ACC112 (cell line): ENCODE measurements at regions not wholly inside any gene's neighbourhood (a gene's known extent, or its start where the extent isn't known, plus 50 kb on each side); places are given as distances from the start of the nearest gene placed in this dataset.

Experiments
- H2AFZ ChIP-seq: fragments of 200-600 bp; sonication (generic); one replicate; pipeline ENCODE4 v1.6.0; 2017; ENCODE audit warnings: antibody characterized with exemption, low read length; ENCODE audit not compliant: unreplicated experiment
- H3K27ac ChIP-seq: fragments of 200-600 bp; sonication (generic); 2 replicates; pipeline ENCODE4 v1.5.1; 2014; ENCODE audit warnings: low read depth, mild to moderate bottlenecking, antibody characterized with exemption, low read length, moderate library complexity
- H3K27me3 ChIP-seq: fragments of 200-600 bp; sonication (generic); 2 replicates; pipeline ENCODE4 v1.6.1; 2014; ENCODE audit warnings: mild to moderate bottlenecking, antibody characterized with exemption, low read length, moderate library complexity, mixed read lengths; ENCODE audit not compliant: insufficient read depth
- H3K36me3 ChIP-seq: fragments of 200-600 bp; sonication (generic); 2 replicates; pipeline ENCODE4 v1.6.1; 2016; ENCODE audit warnings: mild to moderate bottlenecking, antibody characterized with exemption, low read length, moderate library complexity, mixed read lengths; ENCODE audit not compliant: insufficient read depth
- H3K4me1 ChIP-seq: fragments of 200-600 bp; sonication (generic); one replicate; pipeline ENCODE4 v1.6.1; 2016; ENCODE audit warnings: low read length, mixed read lengths; ENCODE audit not compliant: insufficient read depth, unreplicated experiment, control insufficient read depth
- H3K4me3 ChIP-seq: fragments of 200-600 bp; sonication (generic); 2 replicates; pipeline ENCODE4 v1.5.1; 2014; ENCODE audit warnings: mild to moderate bottlenecking, low read depth, low read length
- H3K79me2 ChIP-seq: fragments of 200-600 bp; sonication (generic); one replicate; pipeline ENCODE4 v1.6.0; 2016; ENCODE audit warnings: low read length; ENCODE audit not compliant: control insufficient read depth, unreplicated experiment, insufficient read depth

DNA sequence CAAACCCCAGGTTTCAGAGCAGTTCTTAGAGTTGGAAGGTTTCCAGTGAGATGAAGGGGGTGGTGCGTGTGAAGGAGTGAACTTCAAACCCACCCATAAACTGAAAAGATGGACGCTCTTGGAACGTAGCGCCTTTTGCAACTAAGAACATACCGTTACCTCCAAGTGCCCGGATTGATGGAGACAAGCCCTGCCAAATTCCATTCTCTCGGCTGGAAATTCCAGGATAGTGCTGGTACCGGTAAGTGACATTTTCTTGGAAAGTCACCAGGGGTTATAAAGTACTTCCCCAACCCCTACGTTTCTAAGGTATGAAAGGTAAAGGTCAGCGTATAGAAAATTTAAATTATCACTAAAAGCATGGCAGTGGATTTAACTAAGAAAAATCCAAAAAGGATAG lies 91.6 kb upstream of the CLDN14 start:
- Histone ChIP-seq H3K4me3 (no peak overlapping the region), H3K4me1 (no peaks in the 10 kb centered on the region), H3K27me3 (peaks cover 75% of the 10 kb centered on the region), H2AFZ (no peak overlapping the region), H3K27ac (no peak overlapping the region), H3K79me2 (no peaks in the 10 kb centered on the region), H3K36me3 (no peaks in the 10 kb centered on the region)

DNA sequence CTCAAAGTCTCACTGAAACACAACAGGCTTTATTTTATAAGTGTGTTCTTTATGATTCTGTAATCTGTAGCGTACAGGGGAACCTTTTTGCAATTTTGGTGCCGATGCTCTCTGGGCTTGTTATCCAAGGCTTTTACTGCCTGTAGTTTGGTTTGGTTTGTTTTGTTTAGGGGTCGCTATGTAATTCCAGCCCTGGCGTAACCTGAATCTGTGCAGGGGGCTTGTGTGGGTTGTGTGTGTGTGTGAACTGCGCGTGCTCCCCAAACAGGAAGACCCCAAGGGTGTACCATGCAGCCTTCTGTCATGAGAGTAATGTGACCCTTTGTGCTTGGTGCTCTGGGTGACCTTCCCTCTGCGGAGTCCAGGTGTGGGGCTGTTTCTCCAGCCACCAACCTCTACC lies 92.1 kb upstream of the CLDN14 start:
- H3K4me1 ChIP-seq: no peaks in the 10 kb centered on the region
- H3K27me3 ChIP-seq: peaks cover 70% of the 10 kb centered on the region
- no peak overlapping the region for H3K4me3 ChIP-seq
- H3K79me2 ChIP-seq: no peaks in the 10 kb centered on the region
- H3K27ac ChIP-seq: no peak overlapping the region
- no peaks in the 10 kb centered on the region for H3K36me3 ChIP-seq
- no peak overlapping the region for H2AFZ ChIP-seq

- Histone ChIP-seq H3K27me3 (peaks cover 68% of the 10 kb centered on the region), H3K4me1 (no peaks in the 10 kb centered on the region), H3K27ac (no peak overlapping the region), H3K79me2 (no peaks in the 10 kb centered on the region), H3K36me3 (no peaks in the 10 kb centered on the region), H3K4me3 (no peak overlapping the region), H2AFZ (no peak overlapping the region)
Observed at GRCh38 chr21:36575306-36575705, 95.4 kb upstream of the CLDN14 start.

DNA sequence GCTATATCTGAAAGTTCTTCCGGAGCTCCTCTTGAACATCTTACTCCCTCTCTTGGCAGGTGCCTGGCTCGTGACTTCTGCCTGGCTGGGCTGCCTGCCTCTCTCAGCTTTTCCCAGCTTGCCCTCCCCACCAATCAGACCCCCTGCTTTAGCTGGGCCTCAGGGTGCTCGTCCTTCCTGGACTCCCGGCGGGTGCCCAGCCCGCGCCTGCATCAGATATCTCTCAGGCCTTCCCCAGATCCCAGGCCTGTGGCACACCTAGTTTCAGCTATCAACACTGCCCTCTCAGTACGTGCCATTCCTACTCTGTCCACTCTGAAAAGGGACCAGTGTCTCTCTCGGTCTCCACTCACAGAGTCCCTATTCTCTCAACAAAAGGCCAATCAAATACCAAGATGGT lies 96.5 kb upstream of the CLDN14 start:
- no peaks in the 10 kb centered on the region for H3K36me3 ChIP-seq
- no peak overlapping the region for H3K4me3 ChIP-seq

DNA sequence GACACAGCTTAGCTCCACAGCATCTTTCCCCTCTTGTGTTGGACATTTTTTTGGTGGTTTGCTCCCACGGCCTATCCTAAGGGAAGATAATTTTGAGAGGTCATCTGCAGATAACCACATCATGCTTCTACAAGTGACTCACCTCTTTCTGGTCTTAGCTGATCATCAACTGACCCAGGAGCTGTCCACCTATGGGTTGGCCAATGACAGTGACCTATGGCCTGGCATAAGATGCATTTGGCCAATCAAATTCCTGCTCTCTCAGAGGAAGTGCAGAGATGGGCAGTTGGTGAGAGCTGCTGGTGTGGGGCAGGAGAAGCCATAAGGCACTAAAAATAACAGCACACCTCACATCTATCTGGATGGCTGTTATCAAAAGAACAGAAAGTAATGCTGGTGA lies 100.0 kb upstream of the CLDN14 start:
- no peaks in the 10 kb centered on the region for H3K79me2 ChIP-seq
- H3K4me3 ChIP-seq: no peak overlapping the region
- H3K27me3 ChIP-seq: peaks cover 83% of the 10 kb centered on the region

More for the DNA sequence above, 96.5 kb upstream of the CLDN14 start:
- no peak overlapping the region for H3K27ac ChIP-seq
- no peaks in the 10 kb centered on the region for H3K79me2 ChIP-seq
- H2AFZ ChIP-seq: no peak overlapping the region
- no peaks in the 10 kb centered on the region for H3K4me1 ChIP-seq
- peaks cover 74% of the 10 kb centered on the region for H3K27me3 ChIP-seq

GRCh38 chr21:36582271-36582670 lies 102.3 kb upstream of the CLDN14 start:
- Histone ChIP-seq H3K79me2 (no peaks in the 10 kb centered on the region), H3K27ac (no peak overlapping the region), H3K4me1 (no peaks in the 10 kb centered on the region), H3K36me3 (no peaks in the 10 kb centered on the region), H3K4me3 (no peak overlapping the region), H2AFZ (no peak overlapping the region), H3K27me3 (peaks cover 72% of the 10 kb centered on the region)

More for the DNA sequence above, 100.0 kb upstream of the CLDN14 start:
- Histone ChIP-seq H2AFZ (no peak overlapping the region), H3K27ac (no peak overlapping the region), H3K36me3 (no peaks in the 10 kb centered on the region), H3K4me1 (no peaks in the 10 kb centered on the region)

DNA sequence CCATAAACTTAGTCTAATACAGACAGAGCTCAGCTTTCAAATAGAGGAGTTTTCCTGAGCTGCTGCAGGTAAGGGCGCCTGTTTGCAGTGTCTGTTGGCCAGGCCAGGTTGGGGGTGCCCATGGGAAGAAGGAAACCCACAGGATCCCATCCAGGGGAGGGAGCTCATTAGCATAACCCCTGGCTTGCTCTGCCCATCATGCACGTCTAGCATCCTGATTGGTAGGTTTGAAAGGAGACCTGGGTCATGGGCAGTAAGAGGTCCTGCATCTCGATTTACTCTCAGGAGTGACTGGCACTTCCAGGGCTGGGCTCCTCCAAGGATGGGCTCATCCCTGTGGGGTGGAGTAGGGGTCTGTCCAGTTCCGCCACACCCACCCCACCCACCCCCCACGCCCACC lies 103.7 kb upstream of the CLDN14 start:
- Histone ChIP-seq H3K4me1 (peaks cover 3% of the 10 kb centered on the region), H3K27me3 (peaks cover 61% of the 10 kb centered on the region), H3K4me3 (no peak overlapping the region), H3K27ac (no peak overlapping the region), H2AFZ (no peak overlapping the region), H3K79me2 (no peaks in the 10 kb centered on the region), H3K36me3 (no peaks in the 10 kb centered on the region)

- H3K79me2 ChIP-seq: no peaks in the 10 kb centered on the region
- no peak overlapping the region for H3K4me3 ChIP-seq
- no peaks in the 10 kb centered on the region for H3K36me3 ChIP-seq
- H2AFZ ChIP-seq: no peak overlapping the region
- H3K27ac ChIP-seq: no peak overlapping the region
- peaks cover 3% of the 10 kb centered on the region for H3K4me1 ChIP-seq
- peaks cover 44% of the 10 kb centered on the region for H3K27me3 ChIP-seq
Observed at GRCh38 chr21:36584980-36585940, 105.3 kb upstream of the CLDN14 start.

DNA sequence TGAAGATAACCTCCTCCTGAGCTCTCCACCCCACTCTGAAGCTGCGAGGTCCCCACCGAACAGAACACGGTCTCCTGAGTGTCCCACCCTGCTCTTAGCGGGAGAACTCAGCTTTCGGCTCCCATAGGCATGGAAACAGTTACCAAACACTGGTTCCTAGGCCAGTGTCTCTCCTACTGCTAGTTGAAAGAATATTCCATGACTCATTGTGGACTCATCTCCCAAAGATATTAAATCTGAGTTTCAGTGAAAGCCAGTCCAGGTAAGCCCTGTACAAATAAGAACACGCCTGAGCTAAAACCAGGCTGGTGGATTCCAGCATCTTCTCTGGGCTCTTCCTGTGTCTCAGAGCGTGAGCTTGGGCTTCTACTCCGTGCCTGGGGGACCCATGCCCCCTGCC lies 107.5 kb upstream of the CLDN14 start:
- Histone ChIP-seq H2AFZ (no peak overlapping the region), H3K4me1 (peaks cover 3% of the 10 kb centered on the region), H3K4me3 (no peak overlapping the region), H3K79me2 (no peaks in the 10 kb centered on the region), H3K36me3 (no peaks in the 10 kb centered on the region), H3K27ac (no peak overlapping the region), H3K27me3 (peaks cover 25% of the 10 kb centered on the region)

GRCh38 chr21:36589352-36589971 lies 109.5 kb upstream of the SIM2 start:
- Histone ChIP-seq H3K27ac (no peak overlapping the region), H3K4me1 (peaks cover 3% of the 10 kb centered on the region), H3K27me3 (peaks cover 31% of the 10 kb centered on the region), H2AFZ (no peak overlapping the region), H3K79me2 (no peaks in the 10 kb centered on the region), H3K4me3 (no peak overlapping the region), H3K36me3 (no peaks in the 10 kb centered on the region)
